OCI-LY3 (cell line): ENCODE measurements at regions not wholly inside any gene's neighbourhood (a gene's known extent, or its start where the extent isn't known, plus 50 kb on each side); places are given as distances from the start of the nearest gene placed in this dataset.

Experiments
- H2AFZ ChIP-seq: fragments of 200-600, 300-600 bp; shearing (Covaris generic); 2 replicates; pipeline ENCODE4 v1.6.0; 2014; ENCODE audit warnings: antibody characterized with exemption, low read depth, low read length
- H3K27ac ChIP-seq: fragments of 200-600, 300-600 bp; sonication (generic); 2 replicates; pipeline ENCODE4 v1.5.1; 2014; ENCODE audit warnings: mild to moderate bottlenecking, low read length, moderate library complexity, mixed read lengths
- H3K27me3 ChIP-seq: fragments of 200-600, 300-600 bp; sonication (generic); 2 replicates; pipeline ENCODE4 v1.6.1; 2014; ENCODE audit warnings: low read depth, low read length, mixed read lengths
- H3K36me3 ChIP-seq: fragments of 200-600, 300-600 bp; sonication (generic); replicated peaks from 2 replicates; pipeline ENCODE3; 2014; ENCODE audit warnings: low read depth, low read length, mixed read lengths
- H3K4me1 ChIP-seq: fragments of 300-600, 200-600 bp; sonication (generic); 2 replicates; pipeline ENCODE4 v1.6.1; 2014; ENCODE audit warnings: low read length, mixed read lengths
- H3K4me2 ChIP-seq: fragments of 200-600, 300-600 bp; sonication (generic); 2 replicates; pipeline ENCODE4 v1.6.1; 2014; ENCODE audit warnings: low read length, mixed read lengths
- H3K4me3 ChIP-seq: fragments of 300-600, 200-600 bp; sonication (generic); 2 replicates; pipeline ENCODE4 v1.5.1; 2014; ENCODE audit warnings: antibody characterized with exemption, mild to moderate bottlenecking, low read length, moderate library complexity
- H3K79me2 ChIP-seq: fragments of 300-600, 200-600 bp; shearing (Covaris generic); 2 replicates; pipeline ENCODE4 v1.6.1; 2014; ENCODE audit warnings: mild to moderate bottlenecking, low read length, mixed read lengths
- H3K9ac ChIP-seq: fragments of 300-600, 200-600 bp; shearing (Covaris generic); 2 replicates; pipeline ENCODE4 v1.6.0; 2014; ENCODE audit warnings: mild to moderate bottlenecking, low read length, moderate library complexity
- H3K9me3 ChIP-seq: fragments of 200-600, 300-600 bp; shearing (Covaris generic); 2 replicates; pipeline ENCODE4 v1.6.1; 2014; ENCODE audit warnings: low read length, mixed read lengths; ENCODE audit not compliant: insufficient read depth
- H4K20me1 ChIP-seq: fragments of 200-600, 300-600 bp; sonication (generic); 2 replicates; pipeline ENCODE4 v1.6.1; 2016; ENCODE audit warnings: low read length, mixed read lengths; ENCODE audit not compliant: insufficient read depth
- CTCF ChIP-seq: fragments of 200-600, 300-600 bp; sonication (generic); IDR thresholded peaks from 2 replicates; pipeline ENCODE4 v1.5.1; 2014; ENCODE audit warnings: antibody characterized with exemption, low read length, low read depth
- EZH2phosphoT487 ChIP-seq: fragments of 200-600 bp; shearing (Covaris generic); IDR thresholded peaks from 2 replicates; pipeline ENCODE4 v1.6.1; 2018; ENCODE audit warnings: antibody characterized with exemption, mixed run types, low read depth

- Histone ChIP-seq H3K4me3 (no peak overlapping the region), H3K9ac (no peak overlapping the region), H3K79me2 (no peaks in the 10 kb centered on the region), H3K4me1 (no peaks in the 10 kb centered on the region), H2AFZ (no peak overlapping the region), H3K4me2 (no peak overlapping the region), H4K20me1 (no peaks in the 10 kb centered on the region), H3K36me3 (no peaks in the 10 kb centered on the region), H3K9me3 (no peaks in the 10 kb centered on the region), H3K27ac (no peak overlapping the region), H3K27me3 (no peaks in the 10 kb centered on the region)
- TF ChIP-seq EZH2phosphoT487: no peak
- no peak for TF ChIP-seq CTCF
Observed at GRCh38 chr12:34346372-34347034, 324.2 kb downstream of the ALG10 start.

- Histone ChIP-seq H3K4me2 (no peak overlapping the region), H3K4me1 (no peaks in the 10 kb centered on the region), H3K9me3 (no peaks in the 10 kb centered on the region), H3K27ac (no peak overlapping the region), H4K20me1 (no peaks in the 10 kb centered on the region), H2AFZ (no peak overlapping the region), H3K4me3 (no peak overlapping the region), H3K79me2 (no peaks in the 10 kb centered on the region), H3K36me3 (no peaks in the 10 kb centered on the region), H3K9ac (no peak overlapping the region), H3K27me3 (no peaks in the 10 kb centered on the region)
- no peak for TF ChIP-seq EZH2phosphoT487
- no peak for TF ChIP-seq CTCF
Observed at GRCh38 chr12:34347367-34347766, 325.1 kb downstream of the ALG10 start.

- Histone ChIP-seq H3K79me2 (no peaks in the 10 kb centered on the region), H3K9me3 (no peaks in the 10 kb centered on the region), H2AFZ (no peak overlapping the region), H3K27ac (no peak overlapping the region), H3K9ac (no peak overlapping the region), H3K27me3 (no peaks in the 10 kb centered on the region), H4K20me1 (no peaks in the 10 kb centered on the region), H3K4me2 (no peak overlapping the region), H3K4me1 (no peaks in the 10 kb centered on the region), H3K4me3 (no peak overlapping the region), H3K36me3 (no peaks in the 10 kb centered on the region)
- TF ChIP-seq CTCF: no peak
- no peak for TF ChIP-seq EZH2phosphoT487
Observed at GRCh38 chr12:34348064-34348463, 325.8 kb downstream of the ALG10 start.

GRCh38 chr12:34348836-34349672 is 326.8 kb downstream of the ALG10 start:
- H3K79me2 ChIP-seq: no peaks in the 10 kb centered on the region
- no peak overlapping the region for H3K4me3 ChIP-seq
- H3K9ac ChIP-seq: no peak overlapping the region

More at GRCh38 chr12:34348836-34349672, 326.8 kb downstream of the ALG10 start:
- no peaks in the 10 kb centered on the region for H3K4me1 ChIP-seq
- H3K27me3 ChIP-seq: no peaks in the 10 kb centered on the region
- H3K4me2 ChIP-seq: no peak overlapping the region
- no peaks in the 10 kb centered on the region for H4K20me1 ChIP-seq
- H3K27ac ChIP-seq: no peak overlapping the region
- no peaks in the 10 kb centered on the region for H3K36me3 ChIP-seq
- TF ChIP-seq CTCF (no peak), EZH2phosphoT487 (no peak)
- no peak overlapping the region for H2AFZ ChIP-seq
- H3K9me3 ChIP-seq: no peaks in the 10 kb centered on the region
